Type B pancreatic cell (in vitro differentiated cells): ENCODE measurements at regions not wholly inside any gene's neighbourhood (a gene's known extent, or its start where the extent isn't known, plus 50 kb on each side); places are given as distances from the start of the nearest gene placed in this dataset.

Experiments
- DNase-seq: peaks from one replicate; pipeline ENCODE4 v3.0.0; 2021; ENCODE audit warnings: mixed read lengths; ENCODE audit not compliant: unreplicated experiment; ENCODE audit errors: extremely low spot score
- H3K27ac Mint-ChIP-seq: 2 replicates; pipeline ENCODE4 v1.8.0; 2021; ENCODE audit warnings: mild to moderate bottlenecking, mixed read lengths
- H3K27me3 Mint-ChIP-seq: 2 replicates; pipeline ENCODE4 v1.8.0; 2021; ENCODE audit warnings: mixed read lengths
- H3K36me3 Mint-ChIP-seq: 2 replicates; pipeline ENCODE4 v1.8.0; 2021; ENCODE audit warnings: mixed read lengths
- H3K4me1 Mint-ChIP-seq: one replicate; pipeline ENCODE4 v1.8.0; 2021; ENCODE audit warnings: mixed read lengths; ENCODE audit not compliant: unreplicated experiment
- H3K4me3 Mint-ChIP-seq: 2 replicates; pipeline ENCODE4 v1.8.0; 2021; ENCODE audit warnings: mild to moderate bottlenecking, mixed read lengths
- H3K9me3 Mint-ChIP-seq: 2 replicates; pipeline ENCODE4 v1.8.0; 2021; ENCODE audit warnings: mixed read lengths
- CTCF ChIP-seq: fragments of 200-600 bp; sonication (generic); conservative IDR thresholded peaks from 2 replicates; pipeline ENCODE4 v1.5.0; 2021; ENCODE audit warnings: antibody characterized with exemption, mild to moderate bottlenecking

- no peaks in the 10 kb centered on the region for H3K4me1 Mint-ChIP-seq
- H3K36me3 Mint-ChIP-seq, result no peaks in the 10 kb centered on the region
- peaks cover 33% of the 10 kb centered on the region for H3K27me3 Mint-ChIP-seq
- H3K9me3 Mint-ChIP-seq, result no peaks in the 10 kb centered on the region
- TF ChIP-seq CTCF, result no peak
- H3K4me3 Mint-ChIP-seq, result no peak overlapping the region
- no peak for DNase-seq
- H3K27ac Mint-ChIP-seq, result no peak overlapping the region
Measured at GRCh38 chr11:113634940-113635575, 71.0 kb downstream of the TMPRSS5 start.

- no peaks in the 10 kb centered on the region for H3K4me1 Mint-ChIP-seq
Measured at GRCh38 chr11:113632981-113633380, 73.1 kb downstream of the TMPRSS5 start.

GRCh38 chr11:113629562-113629961, 76.5 kb downstream of the TMPRSS5 start:
- H3K4me1 Mint-ChIP-seq, result no peaks in the 10 kb centered on the region
- no peak overlapping the region for H3K4me3 Mint-ChIP-seq

More at GRCh38 chr11:113632981-113633380, 73.1 kb downstream of the TMPRSS5 start:
- TF ChIP-seq CTCF, result no peak
- Mint-ChIP-seq H3K27me3 (peaks cover 33% of the 10 kb centered on the region), H3K9me3 (no peaks in the 10 kb centered on the region), H3K27ac (no peak overlapping the region), H3K36me3 (no peaks in the 10 kb centered on the region), H3K4me3 (no peak overlapping the region)
- DNase-seq, result no peak

GRCh38 chr11:113628912-113629311, 77.2 kb downstream of the TMPRSS5 start:
- no peaks in the 10 kb centered on the region for H3K9me3 Mint-ChIP-seq
- TF ChIP-seq CTCF, result no peak
- no peaks in the 10 kb centered on the region for H3K4me1 Mint-ChIP-seq
- no peak overlapping the region for H3K27ac Mint-ChIP-seq
- no peak overlapping the region for H3K4me3 Mint-ChIP-seq
- no peaks in the 10 kb centered on the region for H3K36me3 Mint-ChIP-seq
- peaks cover 41% of the 10 kb centered on the region for H3K27me3 Mint-ChIP-seq
- DNase-seq, result no peak

More at GRCh38 chr11:113629562-113629961, 76.5 kb downstream of the TMPRSS5 start:
- Mint-ChIP-seq H3K9me3 (no peaks in the 10 kb centered on the region), H3K27ac (no peak overlapping the region), H3K36me3 (no peaks in the 10 kb centered on the region), H3K27me3 (peaks cover 41% of the 10 kb centered on the region)
- TF ChIP-seq CTCF, result no peak
- no peak for DNase-seq

GRCh38 chr11:113627946-113628345, 78.2 kb downstream of the TMPRSS5 start:
- Mint-ChIP-seq H3K27ac (no peak overlapping the region), H3K4me3 (no peak overlapping the region), H3K36me3 (no peaks in the 10 kb centered on the region), H3K27me3 (peaks cover 41% of the 10 kb centered on the region), H3K4me1 (no peaks in the 10 kb centered on the region), H3K9me3 (no peaks in the 10 kb centered on the region)
- DNase-seq, result no peak
- TF ChIP-seq CTCF, result no peak
